IMR-90 (cell line): ENCODE measurements at regions not wholly inside any gene's neighbourhood (a gene's known extent, or its start where the extent isn't known, plus 50 kb on each side); places are given as distances from the start of the nearest gene placed in this dataset.

ENCODE experiments used
- ATAC-seq: fragments of 200-7000 bp; cut with Tn5 transposase; 2 replicates; pipeline ENCODE4 v1.9.1; 2020; ENCODE audit warnings: low read depth, mild to moderate bottlenecking, moderate library complexity
- BruUV-seq: library from RNA; stranded (reverse); fragments of 400-500 nt; replicated peaks from 2 replicates; lab custom pipeline; 2021; lab: Mats Ljungman, UMichigan
- CTCF ChIA-PET: fragments of 300-600 bp; formaldehyde crosslinking; extraction: SDS; loops from one replicate; lab custom pipeline; 2021; ENCODE audit warnings: antibody characterized with exemption; lab: Yijun Ruan, JAX
- POLR2A ChIA-PET: fragments of 300-600 bp; sonication (Branson Sonifier 250); formaldehyde crosslinking; loops from one replicate; lab custom pipeline; 2022; ENCODE audit warnings: antibody characterized with exemption; ENCODE audit not compliant: unreplicated experiment; lab: Charles Lee
- DNase-seq: peaks from one replicate; pipeline ENCODE4 v3.0.0; 2013
- H2AFZ ChIP-seq: replicated peaks from 2 replicates; pipeline ENCODE3; 2013; ENCODE audit warnings: low read length, mild to moderate bottlenecking; ENCODE audit not compliant: poor library complexity
- H2AK5ac ChIP-seq: 2 replicates; pipeline ENCODE4 v1.6.1; 2013; ENCODE audit warnings: low read depth, low read length, inconsistent platforms
- H2AK9ac ChIP-seq: replicated peaks from 2 replicates; pipeline ENCODE3; 2013; ENCODE audit warnings: mild to moderate bottlenecking, low read depth, low read length, moderate library complexity; ENCODE audit not compliant: poor library complexity
- H2BK120ac ChIP-seq: 2 replicates; pipeline ENCODE4 v1.6.1; 2013; ENCODE audit warnings: low read depth, low read length, inconsistent platforms
- H2BK15ac ChIP-seq: 3 replicates; pipeline ENCODE4 v1.6.1; 2013; ENCODE audit warnings: low read depth, low read length, inconsistent platforms
- H2BK20ac ChIP-seq: 2 replicates; pipeline ENCODE4 v1.6.1; 2013; ENCODE audit warnings: low read depth, mild to moderate bottlenecking, inconsistent platforms, low read length, moderate library complexity
- H2BK5ac ChIP-seq: 2 replicates; pipeline ENCODE4 v1.6.1; 2013; ENCODE audit warnings: mild to moderate bottlenecking, low read depth, low read length, inconsistent platforms; ENCODE audit not compliant: poor library complexity, severe bottlenecking
- H3K14ac ChIP-seq: replicated peaks from 2 replicates; pipeline ENCODE4 v1.6.1; 2013; ENCODE audit warnings: low read depth, low read length, inconsistent platforms
- H3K18ac ChIP-seq: 2 replicates; pipeline ENCODE4 v1.6.1; 2013; ENCODE audit warnings: low read depth, low read length, control low read depth
- H3K23ac ChIP-seq: 2 replicates; pipeline ENCODE4 v1.6.1; 2013; ENCODE audit warnings: low read depth, low read length, inconsistent platforms
- H3K27ac ChIP-seq: 2 replicates; pipeline ENCODE4 v1.5.1; 2013; ENCODE audit warnings: mild to moderate bottlenecking, control low read depth, low read length; ENCODE audit not compliant: insufficient read depth
- H3K27me3 ChIP-seq: 2 replicates; pipeline ENCODE4 v1.6.1; 2013; ENCODE audit warnings: low read length; ENCODE audit not compliant: control insufficient read depth, insufficient read depth
- H3K36me3 ChIP-seq: 2 replicates; pipeline ENCODE4 v1.6.1; 2013; ENCODE audit warnings: low read length, mixed read lengths; ENCODE audit not compliant: control insufficient read depth, insufficient read depth
- H3K4ac ChIP-seq: 2 replicates; pipeline ENCODE4 v1.6.1; 2013; ENCODE audit warnings: low read depth, low read length, inconsistent platforms
- H3K4me1 ChIP-seq: 2 replicates; pipeline ENCODE4 v1.6.1; 2013; ENCODE audit warnings: low read length, mixed read lengths; ENCODE audit not compliant: control insufficient read depth, insufficient read depth
- H3K4me2 ChIP-seq: 2 replicates; pipeline ENCODE4 v1.6.1; 2013; ENCODE audit warnings: low read depth, mild to moderate bottlenecking, control low read depth, low read length, moderate library complexity
- H3K4me3 ChIP-seq: 2 replicates; pipeline ENCODE4 v1.5.1; 2013; ENCODE audit warnings: low read depth, mild to moderate bottlenecking, control low read depth, low read length, moderate library complexity; ENCODE audit not compliant: insufficient read depth
- H3K56ac ChIP-seq: 2 replicates; pipeline ENCODE4 v1.6.1; 2013; ENCODE audit warnings: low read length, inconsistent platforms; ENCODE audit not compliant: insufficient read depth; ENCODE audit errors: extremely low read depth
- H3K79me1 ChIP-seq, 2 experiments: 2 replicates each; pipeline ENCODE4 v1.6.1; 2013; ENCODE audit warnings: low read length in 2 of 2, inconsistent platforms in 1 of 2, low read depth in 1 of 2
- H3K9ac ChIP-seq: 2 replicates; pipeline ENCODE4 v1.6.1; 2013; ENCODE audit warnings: low read depth, low read length, control low read depth
- H3K9me1 ChIP-seq: 2 replicates; pipeline ENCODE4 v1.6.1; 2013; ENCODE audit warnings: low read length, inconsistent platforms; ENCODE audit not compliant: insufficient read depth
- H3K9me3 ChIP-seq: 2 replicates; pipeline ENCODE4 v1.6.1; 2013; ENCODE audit warnings: low read length; ENCODE audit not compliant: control insufficient read depth, insufficient read depth
- H4K20me1 ChIP-seq: 2 replicates; pipeline ENCODE4 v1.6.1; 2013; ENCODE audit warnings: low read length, inconsistent platforms; ENCODE audit not compliant: insufficient read depth
- H4K5ac ChIP-seq: 2 replicates; pipeline ENCODE4 v1.6.1; 2013; ENCODE audit warnings: mild to moderate bottlenecking, low read depth, low read length, control low read depth
- H4K8ac ChIP-seq, 2 experiments: 2 replicates each; pipeline ENCODE4 v1.6.1; 2013; ENCODE audit warnings: low read depth in 2 of 2, low read length in 2 of 2, control low read depth in 1 of 2, inconsistent platforms in 1 of 2
- H4K91ac ChIP-seq: 2 replicates; pipeline ENCODE4 v1.6.1; 2013; ENCODE audit warnings: low read depth, low read length, inconsistent platforms; ENCODE audit not compliant: insufficient read depth
- CHD1 ChIP-seq: IDR thresholded peaks from 2 replicates; pipeline ENCODE4 v1.6.1; 2012; ENCODE audit warnings: low read depth, low read length, improper control_type of control experiment
- MAZ ChIP-seq: IDR thresholded peaks from 2 replicates; pipeline ENCODE4 v1.6.1; 2012; ENCODE audit warnings: low read depth, mild to moderate bottlenecking, low read length, improper control_type of control experiment, moderate library complexity, borderline replicate concordance
- POLR2A ChIP-seq: IDR thresholded peaks from 2 replicates; pipeline ENCODE4 v1.6.1; 2012; ENCODE audit warnings: mild to moderate bottlenecking, low read depth, low read length
- RCOR1 ChIP-seq: IDR thresholded peaks from 2 replicates; pipeline ENCODE4 v1.6.1; 2012; ENCODE audit warnings: mild to moderate bottlenecking, low read length, improper control_type of control experiment; ENCODE audit not compliant: insufficient replicate concordance
- WGBS, 2 experiments: methylation state at CpG; one replicate each; pipeline versions ENCODE4 v1.1.5 to v1.1.7; 2013; ENCODE audit warnings: missing lambda C conversion rate in 2 of 2; ENCODE audit not compliant: insufficient read length in 1 of 2; ENCODE audit errors: extremely low coverage in 2 of 2; 5-methylcytosine and 5-hydroxymethylcytosine counted together
- dilution Hi-C: fragments of 300-500 bp; cut with HindIII; formaldehyde crosslinking; loops from one replicate; pipeline ENCODE4 v1.14.3; 2018; ENCODE audit warnings: low sequenced_read_pairs; ENCODE audit not compliant: unreplicated experiment
- in situ Hi-C: fragments of 300-500 bp; cut with MboI; formaldehyde crosslinking; loops from 3 replicates; pipeline ENCODE4 v1.14.3; 2019; ENCODE audit warnings: low sequenced_read_pairs, inconsistent platforms, mixed read lengths
- intact Hi-C: fragments of 100-400 bp; cut with micrococcal nuclease; formaldehyde crosslinking; loops from 2 replicates; pipeline ENCODE4 v1.10.0; 2022
- TF ChIP-seq, protein P1 (sequence below): conservative IDR thresholded peaks from 2 replicates; pipeline ENCODE4 v1.5.1; 2012; ENCODE audit warnings: mild to moderate bottlenecking, low read depth, low read length, improper control_type of control experiment

DNA sequence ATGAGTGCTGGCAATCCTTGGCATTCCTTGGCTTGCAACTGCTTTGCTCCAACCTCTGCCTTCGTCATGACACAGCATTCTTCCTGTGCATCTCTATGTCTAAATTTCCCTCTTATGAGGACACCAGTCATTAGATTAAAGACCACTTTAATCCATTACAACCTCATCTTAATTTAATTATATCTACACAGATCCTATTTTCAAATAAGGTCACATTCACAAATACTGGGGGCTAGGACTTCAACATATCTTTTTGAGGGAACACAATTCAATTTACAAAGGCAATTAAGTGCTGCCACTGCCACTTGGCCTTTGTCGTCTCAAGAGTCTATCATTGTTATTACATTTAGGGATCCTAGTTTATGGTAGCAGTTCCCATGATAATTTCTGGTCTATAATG, 163.7 kb upstream of the PPP1R2C start:
- TF ChIP-seq POLR2A = no peak
- TF ChIP-seq MAZ = no peak
- TF ChIP-seq CHD1 = no peak
- TF ChIP-seq RCOR1 = no peak
- TF ChIP-seq, protein P1, sequence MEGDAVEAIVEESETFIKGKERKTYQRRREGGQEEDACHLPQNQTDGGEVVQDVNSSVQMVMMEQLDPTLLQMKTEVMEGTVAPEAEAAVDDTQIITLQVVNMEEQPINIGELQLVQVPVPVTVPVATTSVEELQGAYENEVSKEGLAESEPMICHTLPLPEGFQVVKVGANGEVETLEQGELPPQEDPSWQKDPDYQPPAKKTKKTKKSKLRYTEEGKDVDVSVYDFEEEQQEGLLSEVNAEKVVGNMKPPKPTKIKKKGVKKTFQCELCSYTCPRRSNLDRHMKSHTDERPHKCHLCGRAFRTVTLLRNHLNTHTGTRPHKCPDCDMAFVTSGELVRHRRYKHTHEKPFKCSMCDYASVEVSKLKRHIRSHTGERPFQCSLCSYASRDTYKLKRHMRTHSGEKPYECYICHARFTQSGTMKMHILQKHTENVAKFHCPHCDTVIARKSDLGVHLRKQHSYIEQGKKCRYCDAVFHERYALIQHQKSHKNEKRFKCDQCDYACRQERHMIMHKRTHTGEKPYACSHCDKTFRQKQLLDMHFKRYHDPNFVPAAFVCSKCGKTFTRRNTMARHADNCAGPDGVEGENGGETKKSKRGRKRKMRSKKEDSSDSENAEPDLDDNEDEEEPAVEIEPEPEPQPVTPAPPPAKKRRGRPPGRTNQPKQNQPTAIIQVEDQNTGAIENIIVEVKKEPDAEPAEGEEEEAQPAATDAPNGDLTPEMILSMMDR = no peak
- peaks cover 2% of the 10 kb centered on the region; the same call in 1 of the 2 replicates for H3K27me3 ChIP-seq
- dilution Hi-C loops (no loop called here), in situ Hi-C loops (no loop called here), intact Hi-C loops (no loop called here)
- no peak overlapping the region for H2BK5ac ChIP-seq
- BruUV-seq = no TSS peak
- DNase-seq (no peak), ATAC-seq (no peak)
- no peak overlapping the region for H3K4me3 ChIP-seq
- no peak overlapping the region for H2BK120ac ChIP-seq
- no peak overlapping the region for H3K9ac ChIP-seq
- H3K36me3 ChIP-seq = no peaks in the 10 kb centered on the region
- H3K14ac ChIP-seq = no peak overlapping the region
- 29% methylated on average over 1 of the region's 2 CpGs; no CpG with 5 or more reads in 1 of the 2 experiments for WGBS, 2 experiments
- ChIA-PET POLR2A (no interaction called here), CTCF (no interaction called here)
- no peak overlapping the region for H4K8ac ChIP-seq
- no peak overlapping the region for H4K91ac ChIP-seq
- H3K18ac ChIP-seq = no peak overlapping the region
- H3K4ac ChIP-seq = no peak overlapping the region
- H3K4me2 ChIP-seq = no peak overlapping the region
- H2AFZ ChIP-seq = no peak overlapping the region
- no peaks in the 10 kb centered on the region for H3K79me1 ChIP-seq
- H2AK9ac ChIP-seq = no peak overlapping the region
- H3K23ac ChIP-seq = no peak overlapping the region
- no peaks in the 10 kb centered on the region for H4K20me1 ChIP-seq
- no peak overlapping the region for H4K5ac ChIP-seq
- no peak overlapping the region for H2BK15ac ChIP-seq
- H3K9me1 ChIP-seq = no peaks in the 10 kb centered on the region
- no peaks in the 10 kb centered on the region for H3K9me3 ChIP-seq
- H3K56ac ChIP-seq = no peak overlapping the region
- H3K27ac ChIP-seq = no peak overlapping the region
- no peaks in the 10 kb centered on the region for H3K4me1 ChIP-seq
- H2BK20ac ChIP-seq = no peak overlapping the region
- H2AK5ac ChIP-seq = no peak overlapping the region
